ENCODE measurements at regions not wholly inside any gene's neighbourhood (a gene's known extent, or its start where the extent isn't known, plus 50 kb on each side); places are given as distances from the start of the nearest gene placed in this dataset.

- TF ChIP-seq ZNF532 (CRISPR knock-in tag; IDR thresholded peaks at IDR 0.05; ENCODE audit: borderline replicate concordance) (no peak), JUN (CRISPR knock-in tag; IDR thresholded peaks at IDR 0.05) (no peak), PREB (CRISPR knock-in tag; IDR thresholded peaks at IDR 0.05; ENCODE audit: borderline replicate concordance) (no peak), FOXJ3 (CRISPR knock-in tag; IDR thresholded peaks at IDR 0.05; ENCODE audit: borderline replicate concordance) (no peak), OVOL2 (CRISPR knock-in tag; IDR thresholded peaks at IDR 0.05; ENCODE audit: borderline replicate concordance) (no peak), ZBTB21 (CRISPR knock-in tag; IDR thresholded peaks at IDR 0.05; ENCODE audit: borderline replicate concordance) (no peak)
Observed at GRCh38 chr1:157189096-157189495, 50.9 kb upstream of the ETV3 start (continued).

Data from WTC11 (cell line).